EH (cell line): ENCODE measurements at regions not wholly inside any gene's neighbourhood (a gene's known extent, or its start where the extent isn't known, plus 50 kb on each side); places are given as distances from the start of the nearest gene placed in this dataset.
A peak's percentile ranks its signal among the peaks of the same experiment; 100 is the strongest.
"Not testable (repeated sequence)": the region's sequence is repeated elsewhere in the genome, so short reads cannot be mapped to it uniquely, and the experiment has no call there.

Source experiments
- DNase-seq: peaks from one replicate; pipeline ENCODE4 v3.0.0-alpha.2; 2015; ENCODE audit warnings: low read depth

DNA sequence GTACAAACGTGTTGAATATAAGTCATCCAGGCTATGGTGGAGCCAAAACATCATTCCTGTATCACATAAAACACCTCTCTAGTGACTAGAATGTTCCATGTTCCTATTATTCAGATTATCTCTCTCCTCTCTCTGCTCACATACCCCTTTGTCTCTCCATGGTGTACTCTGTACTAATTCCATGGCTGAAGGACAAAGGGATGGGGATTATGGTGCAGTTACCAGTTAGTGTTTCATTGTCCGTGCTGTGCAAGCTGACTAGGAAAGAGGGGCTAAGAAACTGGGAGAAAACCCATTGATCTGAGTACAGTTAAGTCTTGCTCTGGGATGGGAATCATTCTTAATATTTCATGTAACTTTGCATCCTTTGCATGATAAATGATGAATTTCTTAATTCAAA, 397.4 kb upstream of the NOX3 start:
- DNase-seq, result no peak

DNA sequence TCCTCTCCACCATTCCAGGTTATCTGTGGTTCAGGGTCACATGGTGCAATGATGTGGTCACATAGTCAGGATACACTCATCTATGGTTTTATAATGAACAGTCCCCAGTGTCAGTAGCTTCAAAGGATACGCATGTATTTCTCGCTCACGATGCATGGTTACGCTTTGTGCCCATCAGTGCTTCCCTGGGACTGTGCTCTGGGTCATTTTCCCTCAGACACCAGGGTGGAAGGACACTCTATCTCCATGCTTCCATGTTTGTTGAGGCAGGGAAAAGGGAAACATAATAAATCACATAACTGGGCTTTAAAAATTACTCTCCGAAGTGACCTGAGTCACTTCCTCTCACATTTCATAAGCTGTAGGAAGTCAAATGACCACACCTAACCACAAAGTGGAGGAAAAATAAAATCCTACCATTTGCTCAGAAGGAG, 394.8 kb upstream of the NOX3 start:
- DNase-seq, result peak; percentile 52

DNA sequence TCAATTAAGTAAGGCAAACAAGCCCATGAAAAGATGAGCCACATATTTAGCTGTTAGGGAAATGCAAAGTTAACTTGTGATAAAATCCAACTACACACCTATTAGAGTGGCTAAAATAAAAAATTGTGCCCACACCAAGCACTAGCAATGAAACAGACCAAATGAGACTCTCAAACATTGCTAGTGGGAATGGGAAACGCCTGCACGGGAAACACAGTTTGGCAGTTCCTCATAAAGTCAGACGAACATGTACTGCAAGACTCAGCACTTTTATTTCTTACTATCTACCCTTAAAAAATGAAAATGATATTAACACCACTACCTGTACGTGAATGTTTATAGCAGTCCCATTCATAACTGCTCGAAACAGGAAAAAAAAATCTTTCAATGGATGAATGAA, 392.1 kb upstream of the NOX3 start:
- DNase-seq, result no peak

DNA sequence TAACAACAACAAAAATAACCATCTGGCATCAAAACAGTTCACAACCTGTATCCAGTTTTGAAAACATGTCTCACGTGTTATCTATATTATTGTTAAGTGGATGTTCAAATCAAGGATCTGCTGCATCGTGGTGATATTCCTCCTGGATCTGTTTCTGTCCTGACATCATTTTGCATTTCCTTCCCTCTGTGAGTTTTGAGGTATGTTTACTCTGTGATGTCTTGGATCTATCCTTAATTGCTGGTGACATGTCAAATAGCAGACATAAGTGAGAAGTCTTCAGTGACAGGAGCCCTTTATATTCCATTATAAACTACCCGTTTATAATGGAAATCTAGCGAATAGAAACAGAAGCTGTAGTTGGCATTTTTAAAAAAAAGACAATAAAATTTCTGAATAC, 381.8 kb upstream of the NOX3 start:
- DNase-seq, result no peak

DNA sequence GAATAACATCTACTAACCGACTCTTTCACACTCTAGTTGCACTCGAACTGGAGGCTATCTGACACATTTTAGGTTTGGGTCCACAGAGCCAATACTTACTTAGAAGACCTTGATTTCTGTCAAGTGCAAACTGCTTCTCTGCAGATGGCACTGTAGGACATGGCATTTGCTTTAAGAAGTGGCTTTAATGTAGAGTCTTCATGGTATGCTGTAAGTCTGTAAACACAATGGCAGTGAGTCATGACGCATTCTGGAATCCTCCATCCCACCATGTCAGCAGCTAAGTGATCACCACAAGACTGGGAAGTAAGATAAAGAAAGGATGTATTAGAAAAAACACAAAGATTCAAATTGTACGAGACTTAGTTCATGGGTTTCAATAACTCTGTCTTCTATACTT, 377.0 kb upstream of the NOX3 start:
- DNase-seq, result peak; percentile 72

DNA sequence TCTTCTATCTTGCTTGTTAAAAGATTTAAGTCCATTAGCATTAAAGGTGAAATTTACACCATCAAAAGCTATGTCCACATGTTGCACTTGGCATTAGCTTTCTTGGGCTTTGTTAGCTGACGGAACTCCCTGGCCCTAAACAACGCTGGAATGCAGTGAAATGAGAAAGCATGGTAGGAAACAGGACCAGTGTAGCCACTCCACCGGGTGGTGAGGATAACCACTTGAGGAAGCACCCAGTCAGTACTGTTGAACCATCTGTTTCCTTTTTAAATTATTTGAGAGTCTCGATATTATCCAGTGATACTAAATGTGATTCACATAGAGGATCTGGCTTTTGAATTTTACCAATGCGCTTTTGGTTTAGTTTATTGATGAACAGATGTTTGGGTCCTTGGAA, 374.9 kb upstream of the NOX3 start:
- no peak for DNase-seq

DNA sequence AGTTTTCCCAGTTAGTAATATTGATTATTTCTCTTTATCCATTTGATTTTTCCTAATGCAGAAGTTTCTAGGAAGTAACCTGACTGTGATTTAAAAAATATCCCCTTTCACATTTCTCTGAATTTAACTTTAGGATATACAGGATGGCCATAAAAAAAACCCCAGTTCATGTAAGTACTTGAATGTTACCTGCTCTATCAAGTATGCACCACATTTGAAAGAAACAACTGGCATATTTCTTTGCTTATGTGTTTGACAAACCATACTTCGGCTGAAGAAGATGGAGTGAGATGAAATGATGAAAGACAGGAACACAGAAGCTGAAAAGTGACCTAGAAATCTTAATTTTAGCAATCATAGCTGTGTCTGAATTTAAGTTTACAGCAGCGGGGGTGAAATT, 374.0 kb upstream of the NOX3 start:
- DNase-seq, result no peak

DNA sequence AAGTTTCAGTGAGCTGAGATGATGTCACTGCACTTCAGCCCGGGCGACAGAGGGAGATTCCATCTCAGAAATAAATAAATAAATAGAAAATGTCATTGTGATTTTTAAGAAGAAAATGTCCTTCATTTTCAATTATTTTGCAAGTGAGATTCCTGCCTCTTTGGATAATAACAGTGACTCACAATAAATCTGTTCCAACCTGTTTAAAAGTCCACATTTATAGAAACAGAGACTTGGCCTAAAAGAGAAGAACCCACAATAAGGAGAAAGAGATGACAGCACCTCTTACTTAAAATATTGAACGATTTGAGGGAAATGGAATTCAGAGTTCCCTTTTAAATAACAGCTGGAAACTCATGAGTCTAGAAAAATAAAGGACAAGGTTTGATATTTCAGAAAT, 373.4 kb upstream of the NOX3 start:
- DNase-seq, result no peak

DNA sequence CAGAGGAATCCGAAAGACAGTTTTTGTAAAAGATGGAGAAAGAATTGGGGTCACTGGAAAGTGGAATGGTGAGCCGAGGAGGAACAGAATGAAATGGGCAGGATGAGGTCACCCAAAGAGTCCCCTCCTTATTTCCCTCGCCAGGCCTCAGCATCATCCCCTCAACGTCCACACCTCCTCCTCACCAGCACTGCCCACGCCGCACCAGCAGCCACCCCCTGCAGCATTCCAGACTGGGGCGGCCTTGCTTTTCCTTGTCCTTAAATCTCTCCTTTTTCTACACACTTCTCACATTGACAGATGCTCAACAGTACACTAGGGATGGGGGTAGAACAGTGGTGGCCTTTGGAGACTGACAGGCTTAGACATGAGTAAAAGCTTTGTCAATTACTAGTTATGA, 363.1 kb upstream of the NOX3 start:
- no peak for DNase-seq

DNA sequence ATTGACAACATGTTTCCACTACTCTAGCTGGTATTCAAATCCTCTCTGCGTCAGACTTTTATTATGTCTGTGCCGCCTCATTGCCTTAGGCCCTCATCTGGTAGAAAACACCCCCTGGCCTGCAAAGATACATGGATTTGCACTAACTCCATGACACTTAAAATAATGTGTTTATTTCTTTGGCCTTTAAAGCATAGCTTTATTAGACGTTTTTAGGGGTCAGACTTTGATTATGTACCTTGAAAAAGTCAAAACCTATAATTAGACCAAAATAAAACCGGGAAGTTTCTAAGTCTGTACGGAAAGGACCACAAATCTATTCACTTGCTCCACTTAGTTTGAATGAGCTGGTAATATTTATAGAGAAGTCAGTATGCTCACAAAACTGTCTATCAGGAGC, 357.9 kb upstream of the NOX3 start:
- DNase-seq, result no peak

DNA sequence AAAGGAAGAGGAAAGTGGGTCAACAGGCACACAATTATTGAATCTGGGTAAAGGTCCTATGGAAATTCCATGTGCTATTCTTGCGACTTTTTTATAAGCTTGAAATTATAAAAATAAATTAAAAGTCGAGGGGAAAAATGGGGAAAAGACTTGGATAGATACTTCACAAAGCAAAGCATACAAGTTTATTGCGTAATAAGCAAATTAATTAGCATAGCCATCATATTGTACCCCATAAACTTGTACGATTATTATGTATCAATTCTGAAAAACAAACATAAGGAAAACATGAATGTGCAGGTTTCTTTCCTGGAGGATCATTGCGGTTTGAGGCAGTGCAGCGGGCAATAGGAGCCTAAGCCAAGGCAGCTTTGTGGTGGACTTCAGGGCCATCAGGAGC, 351.6 kb upstream of the NOX3 start:
- no peak for DNase-seq

DNA sequence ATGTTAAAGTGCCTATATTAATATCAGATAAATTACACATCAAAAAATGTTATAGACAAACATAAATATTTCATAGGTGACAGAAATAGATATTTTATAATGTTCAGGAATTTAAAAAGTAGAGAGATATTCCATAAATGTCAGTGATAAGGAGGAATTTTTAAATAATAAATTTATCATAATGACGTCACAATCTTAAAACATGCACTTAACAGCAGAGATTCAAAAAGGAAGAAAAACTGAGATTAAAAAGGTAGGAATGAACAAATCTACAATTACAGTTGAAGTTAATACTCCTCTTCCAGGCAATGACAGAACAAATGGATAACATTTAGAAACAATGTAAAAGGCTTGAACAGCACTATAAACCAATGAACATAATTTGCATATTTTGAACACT, 345.4 kb upstream of the NOX3 start:
- DNase-seq, result no peak

DNA sequence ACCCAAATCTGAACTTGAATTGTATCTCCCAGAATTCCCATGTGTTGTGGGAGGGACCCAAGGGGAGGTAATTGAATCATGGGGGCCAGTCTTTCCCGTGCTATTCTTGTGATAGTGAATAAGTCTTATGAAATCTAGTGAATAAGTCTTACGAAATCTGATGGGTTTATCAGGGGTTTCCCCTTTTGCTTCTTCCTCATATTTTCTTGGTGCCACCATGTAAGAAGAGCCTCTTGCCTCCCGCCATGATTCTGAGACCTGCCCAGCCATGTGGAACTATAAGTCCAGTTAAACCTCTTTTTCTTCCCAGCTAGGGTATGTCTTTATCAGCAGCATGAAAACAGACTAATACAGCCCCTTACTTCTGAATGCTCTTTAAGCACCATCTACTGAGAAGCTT, 343.2 kb upstream of the NOX3 start:
- DNase-seq, result not testable (repeated sequence)

DNA sequence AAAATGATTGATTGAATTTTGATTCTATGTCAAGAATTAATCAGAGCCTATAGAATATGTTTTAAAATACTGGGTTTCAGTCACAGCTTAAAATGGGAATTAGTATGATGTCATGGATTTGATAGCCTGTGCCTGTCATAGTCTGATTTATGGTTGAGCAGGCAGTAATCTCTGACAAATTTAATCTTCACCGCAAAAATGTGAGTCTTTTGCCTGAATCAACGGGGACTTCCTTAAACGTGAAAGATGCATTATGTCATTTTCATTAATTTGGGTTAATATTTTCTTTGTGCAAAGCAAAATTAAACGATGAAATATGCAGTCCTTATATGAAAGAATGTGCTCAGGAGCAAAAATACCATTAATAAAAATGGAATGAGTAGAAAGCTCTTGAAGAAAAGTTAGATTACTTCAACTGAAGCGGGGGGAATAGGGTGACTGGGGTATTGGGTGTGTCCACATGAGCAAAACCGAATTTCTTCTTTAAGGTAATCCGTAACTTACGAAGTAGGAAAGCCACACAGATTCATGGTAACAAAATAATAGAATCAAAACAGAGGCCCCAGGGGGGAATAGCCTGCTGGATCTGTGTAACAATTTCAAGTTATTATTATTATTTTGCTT, 339.6 kb upstream of the NOX3 start:
- DNase-seq, result peak; percentile 12

DNA sequence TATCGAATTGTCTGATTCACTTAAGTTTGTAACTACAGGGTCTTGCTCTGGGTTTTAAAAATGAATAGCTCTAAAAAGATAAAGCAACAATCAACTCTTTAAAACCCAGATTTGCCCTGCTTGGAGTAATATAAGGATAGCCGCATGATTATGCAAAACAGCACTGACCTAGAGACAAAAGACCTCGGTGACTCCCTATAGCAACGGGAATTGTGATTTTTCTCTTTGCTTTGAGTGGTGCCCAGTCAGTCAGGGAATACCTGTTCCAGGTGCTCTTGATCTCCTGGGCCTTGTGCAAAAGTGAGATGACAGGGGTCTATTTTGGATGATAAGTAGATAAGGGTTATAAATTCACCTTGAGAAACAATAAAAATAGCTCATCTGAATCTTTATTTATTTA, 336.3 kb upstream of the NOX3 start:
- no peak for DNase-seq

DNA sequence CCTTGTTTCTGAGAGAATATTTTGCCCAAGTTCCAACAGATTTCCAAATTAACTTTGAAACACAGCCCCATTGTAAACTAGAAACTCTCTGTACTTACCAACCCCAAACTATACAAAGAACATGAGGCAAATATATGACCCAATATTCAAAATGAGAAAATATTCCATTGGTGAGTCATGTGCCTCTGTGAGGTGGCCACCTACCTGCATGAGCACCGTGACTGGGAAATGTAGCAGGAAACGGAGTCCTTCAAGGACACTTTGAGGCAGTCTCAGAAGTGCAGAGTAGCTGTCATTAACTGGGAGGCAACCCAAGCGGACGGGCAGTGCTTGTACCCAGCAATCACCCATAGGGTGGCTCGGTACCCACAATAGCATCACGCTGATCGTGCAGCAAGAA, 335.5 kb upstream of the NOX3 start:
- no peak for DNase-seq

DNA sequence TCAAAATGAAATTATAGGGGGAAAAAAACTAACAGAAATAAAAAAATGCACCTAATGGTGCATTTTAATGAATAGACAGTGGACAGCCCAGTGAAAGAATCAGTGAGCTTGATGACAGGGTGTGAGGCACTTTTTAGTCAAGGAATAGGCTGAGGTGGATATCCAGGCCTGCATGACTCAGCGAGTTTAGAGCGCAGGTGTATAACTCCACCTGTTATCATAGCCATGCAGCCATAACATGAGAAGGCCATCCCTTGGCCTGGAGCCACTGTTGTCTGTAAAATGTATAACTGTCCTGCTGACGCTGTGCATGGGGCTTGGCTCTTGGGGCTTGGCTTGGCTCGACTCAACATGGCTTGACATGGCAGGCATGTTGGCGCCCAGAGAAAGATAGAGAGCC, 331.5 kb upstream of the NOX3 start:
- no peak for DNase-seq

DNA sequence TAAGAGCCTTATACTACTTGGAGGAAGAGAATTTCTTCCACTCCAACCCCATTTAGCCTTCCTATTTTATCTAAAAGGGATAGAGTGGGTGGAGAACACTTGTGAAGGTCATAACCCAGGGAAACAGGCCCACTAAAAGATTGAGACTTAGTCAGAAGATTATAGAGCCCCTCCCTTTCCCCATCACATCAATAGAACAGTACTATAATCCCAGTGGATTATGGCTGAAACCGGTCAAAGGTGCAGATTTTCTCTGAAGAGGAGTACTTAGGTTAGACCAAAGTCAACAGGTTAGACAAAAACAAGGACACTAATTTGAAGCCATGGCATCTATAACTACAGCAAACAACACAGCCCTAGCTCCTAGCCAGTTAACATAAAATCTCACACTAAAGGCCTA, 330.9 kb upstream of the NOX3 start:
- DNase-seq, result no peak

DNA sequence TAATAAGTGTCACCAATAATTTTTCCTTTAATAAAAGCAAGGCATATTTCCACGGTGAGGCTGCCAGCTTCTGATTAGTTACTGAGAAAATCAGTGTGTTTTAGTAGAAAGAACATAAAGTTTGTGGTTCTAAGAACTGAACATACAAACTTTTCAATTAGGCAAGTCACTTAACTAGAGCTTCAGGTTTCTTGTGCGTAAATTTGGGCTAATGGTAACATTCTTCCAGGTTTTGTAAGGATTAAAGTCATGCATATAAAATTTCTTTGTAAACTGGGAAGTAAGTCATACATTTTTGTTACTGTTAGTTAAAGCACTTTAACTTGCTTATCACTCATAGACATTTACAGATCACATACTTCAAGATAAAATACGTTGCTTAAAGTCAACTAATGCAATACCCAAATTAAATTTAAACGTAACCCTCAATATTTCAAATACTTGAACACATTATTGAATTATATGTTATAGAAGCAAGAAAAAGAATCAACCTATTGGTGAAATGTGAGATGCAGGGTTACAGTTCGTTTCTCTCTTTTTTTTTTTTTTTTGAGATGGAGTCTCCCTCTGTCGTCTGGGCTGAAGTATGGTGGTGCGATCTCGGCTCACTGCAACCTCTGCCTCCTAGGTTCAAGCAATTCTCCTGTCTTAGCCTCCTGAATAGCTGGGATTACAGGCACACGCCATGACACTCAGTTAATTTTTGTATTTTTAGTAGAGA, 327.3 kb upstream of the NOX3 start:
- peak; percentile 92 for DNase-seq

DNA sequence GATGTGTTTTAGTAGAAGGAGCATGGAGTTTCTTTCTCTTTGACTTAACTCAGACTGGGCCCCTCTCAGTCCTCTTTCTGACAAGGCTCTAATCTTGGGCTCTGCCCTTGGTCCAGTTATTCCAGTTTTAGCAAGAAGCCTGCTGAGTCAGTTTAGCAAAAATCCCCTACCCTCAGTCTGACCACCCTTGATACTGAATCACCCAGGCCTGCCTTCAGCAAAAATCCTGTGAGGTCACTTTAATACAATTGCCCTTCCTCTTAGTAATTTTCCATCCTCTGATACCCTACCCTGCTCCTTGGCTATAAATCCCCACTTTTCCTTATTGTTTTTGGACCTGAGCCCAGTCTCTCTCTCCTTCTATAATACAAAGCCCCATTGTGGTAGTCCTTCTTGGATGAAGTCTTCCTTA, 326.7 kb upstream of the NOX3 start:
- peak; percentile 96 for DNase-seq

DNA sequence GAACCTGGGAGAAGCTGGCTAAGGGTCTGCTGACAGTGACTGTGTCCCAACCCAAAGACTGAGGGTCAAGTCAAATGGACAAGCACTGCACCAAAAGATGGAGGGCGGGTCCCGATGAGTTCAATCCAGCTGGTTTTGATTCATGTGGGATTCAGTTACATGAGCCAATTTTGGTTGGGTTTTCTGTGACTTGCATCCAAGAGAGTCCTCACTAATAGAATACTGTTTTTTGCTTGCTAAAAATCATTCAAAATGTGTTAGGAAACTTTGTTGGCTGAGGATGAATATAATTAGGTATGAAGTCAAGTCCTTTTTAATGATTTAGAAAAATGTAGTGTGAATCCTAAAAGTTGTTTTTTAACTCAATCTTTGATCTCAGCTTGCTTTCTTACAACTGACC, 323.8 kb upstream of the NOX3 start:
- no peak for DNase-seq

DNA sequence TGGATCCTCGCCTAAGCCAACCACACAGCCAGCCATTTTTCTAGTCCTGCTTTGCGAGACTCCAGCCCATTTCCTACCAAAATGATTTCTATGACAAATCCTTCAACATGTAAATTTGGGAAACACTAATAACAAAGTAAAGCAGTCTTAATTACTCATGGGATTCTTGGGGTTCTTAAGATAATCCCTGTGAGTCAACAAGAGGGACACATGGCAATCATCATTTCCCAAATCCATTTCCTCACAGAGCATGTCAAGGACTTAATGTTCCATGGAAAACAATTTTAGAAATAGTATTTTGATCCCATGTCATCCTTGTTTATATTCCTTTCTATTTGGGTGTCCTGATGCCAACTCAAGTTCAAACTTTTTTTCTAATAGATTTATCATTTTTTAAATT, 322.7 kb upstream of the NOX3 start:
- no peak for DNase-seq

DNA sequence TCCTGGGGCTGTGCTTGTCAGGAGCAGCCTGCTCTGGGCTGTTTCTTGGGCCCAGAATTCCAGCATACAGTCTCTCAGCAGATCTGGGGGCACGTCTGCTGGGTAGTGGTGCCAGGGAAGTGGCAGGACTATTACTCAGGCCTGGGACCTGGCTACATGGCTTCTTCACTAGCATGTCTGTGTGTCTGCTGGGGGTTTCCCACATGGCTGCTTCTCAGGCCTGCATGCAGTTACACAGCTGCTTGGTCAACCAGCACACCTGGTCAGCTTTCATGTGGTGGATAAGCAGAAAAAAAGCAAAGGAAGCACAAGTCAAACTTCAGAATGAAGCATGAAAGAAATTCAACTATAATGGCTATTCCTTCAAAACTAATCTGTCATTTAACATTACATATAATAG, 316.2 kb upstream of the NOX3 start:
- DNase-seq, result no peak

DNA sequence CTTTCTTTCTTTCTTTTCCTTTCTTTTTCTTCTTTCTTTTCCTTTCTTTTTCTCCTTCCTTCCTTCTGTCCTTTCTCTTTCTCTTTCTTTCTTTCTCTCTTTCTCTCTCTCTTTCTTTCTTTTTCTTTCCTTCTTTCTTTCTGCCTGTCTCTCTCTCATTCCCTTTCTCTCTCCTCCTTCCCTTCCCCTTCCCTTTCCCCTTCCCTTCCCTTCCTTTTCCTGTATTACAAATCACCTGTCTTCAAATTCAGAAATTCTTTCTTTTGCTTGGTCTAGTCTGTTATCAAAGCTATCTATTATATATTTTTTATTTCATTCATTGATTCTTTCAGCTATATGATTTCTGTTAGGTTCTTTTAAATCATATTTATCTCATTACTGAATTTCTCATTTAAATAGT, 315.2 kb upstream of the NOX3 start:
- no peak for DNase-seq
